ENCODE measurements at regions not wholly inside any gene's neighbourhood (a gene's known extent, or its start where the extent isn't known, plus 50 kb on each side); places are given as distances from the start of the nearest gene placed in this dataset.

DNA sequence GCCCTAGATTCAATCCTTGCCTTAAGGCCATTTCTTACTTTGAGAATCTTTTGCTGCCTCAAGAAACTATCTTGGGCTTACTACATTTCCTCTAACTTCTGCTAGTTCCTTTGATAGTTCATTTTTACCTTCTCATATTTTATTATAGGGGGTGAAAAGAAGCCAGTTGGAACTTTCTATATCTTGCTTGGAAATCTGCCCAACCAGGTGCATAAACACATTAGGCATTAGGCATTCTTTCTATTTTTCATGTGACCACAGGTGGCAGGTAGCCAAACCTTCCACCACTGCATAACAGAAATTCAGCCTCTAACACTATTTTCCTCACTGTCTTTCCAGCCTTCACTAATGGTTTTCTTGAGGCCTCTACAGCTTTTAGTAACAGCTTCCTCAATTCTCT, 300.0 kb upstream of the SP8 start:
- TF ChIP-seq, protein P1, sequence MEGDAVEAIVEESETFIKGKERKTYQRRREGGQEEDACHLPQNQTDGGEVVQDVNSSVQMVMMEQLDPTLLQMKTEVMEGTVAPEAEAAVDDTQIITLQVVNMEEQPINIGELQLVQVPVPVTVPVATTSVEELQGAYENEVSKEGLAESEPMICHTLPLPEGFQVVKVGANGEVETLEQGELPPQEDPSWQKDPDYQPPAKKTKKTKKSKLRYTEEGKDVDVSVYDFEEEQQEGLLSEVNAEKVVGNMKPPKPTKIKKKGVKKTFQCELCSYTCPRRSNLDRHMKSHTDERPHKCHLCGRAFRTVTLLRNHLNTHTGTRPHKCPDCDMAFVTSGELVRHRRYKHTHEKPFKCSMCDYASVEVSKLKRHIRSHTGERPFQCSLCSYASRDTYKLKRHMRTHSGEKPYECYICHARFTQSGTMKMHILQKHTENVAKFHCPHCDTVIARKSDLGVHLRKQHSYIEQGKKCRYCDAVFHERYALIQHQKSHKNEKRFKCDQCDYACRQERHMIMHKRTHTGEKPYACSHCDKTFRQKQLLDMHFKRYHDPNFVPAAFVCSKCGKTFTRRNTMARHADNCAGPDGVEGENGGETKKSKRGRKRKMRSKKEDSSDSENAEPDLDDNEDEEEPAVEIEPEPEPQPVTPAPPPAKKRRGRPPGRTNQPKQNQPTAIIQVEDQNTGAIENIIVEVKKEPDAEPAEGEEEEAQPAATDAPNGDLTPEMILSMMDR (IDR thresholded peaks at IDR 0.05): no peak
- TF ChIP-seq POLR2AphosphoS5 (IDR thresholded peaks at IDR 0.05) (no peak), EP300 (IDR thresholded peaks at IDR 0.05) (no peak), POLR2A (IDR thresholded peaks at IDR 0.05) (no peak)

All from gastroesophageal sphincter (tissue), 3 donors.